NCI-H69 (cell line): ENCODE measurements at regions not wholly inside any gene's neighbourhood (a gene's known extent, or its start where the extent isn't known, plus 50 kb on each side); places are given as distances from the start of the nearest gene placed in this dataset.

Experiments
- DNase-seq: peaks from one replicate; lab custom pipeline; 2025; lab: John Stamatoyannopoulos, UW

GRCh38 chr2:12207491-12207890 is 461.1 kb downstream of the LPIN1 start:
- DNase-seq: no peak

- no peak for DNase-seq
Measured at GRCh38 chr2:12210016-12210933, 463.8 kb downstream of the LPIN1 start.

- peak; percentile 64 for DNase-seq
Measured at GRCh38 chr2:12211326-12212175, 465.1 kb downstream of the LPIN1 start.

GRCh38 chr2:12212841-12213597 is 466.6 kb downstream of the LPIN1 start:
- DNase-seq: no peak

GRCh38 chr2:12217175-12217574 is 470.7 kb downstream of the LPIN1 start:
- no peak for DNase-seq

GRCh38 chr2:12219761-12220160 is 473.3 kb downstream of the LPIN1 start:
- no peak for DNase-seq

- no peak for DNase-seq
Measured at GRCh38 chr2:12221584-12221983, 475.2 kb downstream of the LPIN1 start.

GRCh38 chr2:12222554-12222953 is 476.1 kb downstream of the LPIN1 start:
- no peak for DNase-seq

GRCh38 chr2:12223732-12224131 is 477.3 kb downstream of the LPIN1 start:
- DNase-seq: no peak

GRCh38 chr2:12226653-12227052 is 480.2 kb downstream of the LPIN1 start:
- no peak for DNase-seq

GRCh38 chr2:12227941-12228608 is 481.6 kb downstream of the LPIN1 start:
- no peak for DNase-seq

- DNase-seq: no peak
Measured at GRCh38 chr2:12231288-12231687, 484.9 kb downstream of the LPIN1 start.

GRCh38 chr2:12232876-12233275 is 483.9 kb upstream of the TRIB2 start:
- DNase-seq: no peak

- no peak for DNase-seq
Measured at GRCh38 chr2:12236136-12236844, 480.4 kb upstream of the TRIB2 start.

- DNase-seq: no peak
Measured at GRCh38 chr2:12240206-12240605, 476.5 kb upstream of the TRIB2 start.

- no peak for DNase-seq
Measured at GRCh38 chr2:12243381-12243780, 473.4 kb upstream of the TRIB2 start.

- DNase-seq: no peak
Measured at GRCh38 chr2:12244070-12244469, 472.7 kb upstream of the TRIB2 start.

- no peak for DNase-seq
Measured at GRCh38 chr2:12251121-12251520, 465.6 kb upstream of the TRIB2 start.

GRCh38 chr2:12251749-12252148 is 465.0 kb upstream of the TRIB2 start:
- DNase-seq: no peak

- no peak for DNase-seq
Measured at GRCh38 chr2:12253167-12253778, 463.5 kb upstream of the TRIB2 start.
